ENCODE measurements at regions not wholly inside any gene's neighbourhood (a gene's known extent, or its start where the extent isn't known, plus 50 kb on each side); places are given as distances from the start of the nearest gene placed in this dataset.

DNA sequence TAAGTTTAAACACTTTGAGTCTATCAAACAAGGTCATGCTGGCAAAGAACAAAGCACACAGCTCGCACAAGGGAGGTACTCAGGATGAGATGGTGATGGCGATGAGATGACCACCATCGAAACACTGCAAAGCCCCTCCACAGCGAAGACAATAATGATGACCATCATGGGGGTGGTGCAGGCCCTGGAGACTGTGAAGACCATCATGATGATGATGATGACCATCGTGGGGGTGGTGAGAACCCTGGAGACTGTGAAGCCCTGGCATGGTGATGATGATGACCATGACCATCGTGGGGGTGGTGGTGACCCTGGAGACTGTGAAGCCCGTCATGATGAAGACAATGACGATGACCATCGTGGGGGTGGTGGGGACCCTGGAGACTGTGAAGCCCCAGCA is 81.6 kb upstream of the SALL3 start:
- no peaks in the 10 kb centered on the region for H3K4me1 Mint-ChIP-seq (ENCODE audit: low read depth)
- H3K9me3 Mint-ChIP-seq: no peaks in the 10 kb centered on the region
- no peaks in the 10 kb centered on the region for H3K36me3 Mint-ChIP-seq (ENCODE audit: low read depth)
- no peak overlapping the region for H3K4me3 Mint-ChIP-seq
- H3K27ac Mint-ChIP-seq: no peak overlapping the region
- H3K27me3 Mint-ChIP-seq (ENCODE audit: low read depth): no peaks in the 10 kb centered on the region
- no peak for DNase-seq (ENCODE audit: low spot score)

DNA sequence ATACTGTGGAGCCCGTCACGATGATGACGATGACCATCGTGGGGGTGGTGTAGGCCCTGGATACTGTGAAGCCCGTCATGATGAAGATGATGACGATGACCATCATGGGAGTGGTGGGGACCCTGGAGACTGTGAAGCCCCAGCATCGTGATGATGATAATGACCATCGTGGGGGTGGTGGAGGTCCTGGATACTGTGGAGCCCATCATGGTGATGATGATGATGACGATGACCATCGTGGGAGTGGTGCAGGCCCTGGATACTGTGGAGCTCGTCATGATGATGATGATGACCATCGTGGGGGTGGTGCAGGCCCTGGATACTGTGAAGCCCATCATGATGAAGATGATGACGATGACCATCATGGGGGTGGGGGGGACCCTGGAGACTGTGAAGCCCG is 81.0 kb upstream of the SALL3 start:
- Mint-ChIP-seq H3K27me3 (ENCODE audit: low read depth) (no peaks in the 10 kb centered on the region), H3K36me3 (ENCODE audit: low read depth) (no peaks in the 10 kb centered on the region), H3K4me3 (no peak overlapping the region), H3K4me1 (ENCODE audit: low read depth) (no peaks in the 10 kb centered on the region), H3K27ac (no peak overlapping the region), H3K9me3 (no peaks in the 10 kb centered on the region)
- DNase-seq (ENCODE audit: low spot score): no peak

DNA sequence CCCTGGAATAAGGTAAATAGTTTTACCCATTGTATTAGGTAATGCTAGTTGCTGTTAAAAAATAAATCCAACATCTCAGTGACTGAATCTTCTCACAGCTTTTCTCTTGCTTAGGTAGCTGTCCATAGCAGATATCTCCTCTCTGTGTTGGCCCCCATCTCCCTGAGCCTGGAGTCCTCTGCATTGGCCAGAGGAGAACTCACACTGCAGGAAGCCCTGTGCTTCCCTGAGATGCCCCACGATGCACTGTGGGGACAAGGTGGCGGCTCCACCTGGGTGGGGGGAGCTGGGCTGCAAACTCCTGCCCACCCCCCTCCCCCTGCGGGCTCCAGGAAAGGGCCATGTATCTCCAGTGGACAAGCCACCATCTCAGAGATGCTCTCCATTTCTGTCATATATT is 80.4 kb upstream of the SALL3 start:
- Mint-ChIP-seq H3K27me3 (ENCODE audit: low read depth) (no peaks in the 10 kb centered on the region), H3K36me3 (ENCODE audit: low read depth) (no peaks in the 10 kb centered on the region), H3K27ac (no peak overlapping the region), H3K9me3 (no peaks in the 10 kb centered on the region), H3K4me3 (no peak overlapping the region), H3K4me1 (ENCODE audit: low read depth) (no peaks in the 10 kb centered on the region)
- DNase-seq (ENCODE audit: low spot score): no peak

DNA sequence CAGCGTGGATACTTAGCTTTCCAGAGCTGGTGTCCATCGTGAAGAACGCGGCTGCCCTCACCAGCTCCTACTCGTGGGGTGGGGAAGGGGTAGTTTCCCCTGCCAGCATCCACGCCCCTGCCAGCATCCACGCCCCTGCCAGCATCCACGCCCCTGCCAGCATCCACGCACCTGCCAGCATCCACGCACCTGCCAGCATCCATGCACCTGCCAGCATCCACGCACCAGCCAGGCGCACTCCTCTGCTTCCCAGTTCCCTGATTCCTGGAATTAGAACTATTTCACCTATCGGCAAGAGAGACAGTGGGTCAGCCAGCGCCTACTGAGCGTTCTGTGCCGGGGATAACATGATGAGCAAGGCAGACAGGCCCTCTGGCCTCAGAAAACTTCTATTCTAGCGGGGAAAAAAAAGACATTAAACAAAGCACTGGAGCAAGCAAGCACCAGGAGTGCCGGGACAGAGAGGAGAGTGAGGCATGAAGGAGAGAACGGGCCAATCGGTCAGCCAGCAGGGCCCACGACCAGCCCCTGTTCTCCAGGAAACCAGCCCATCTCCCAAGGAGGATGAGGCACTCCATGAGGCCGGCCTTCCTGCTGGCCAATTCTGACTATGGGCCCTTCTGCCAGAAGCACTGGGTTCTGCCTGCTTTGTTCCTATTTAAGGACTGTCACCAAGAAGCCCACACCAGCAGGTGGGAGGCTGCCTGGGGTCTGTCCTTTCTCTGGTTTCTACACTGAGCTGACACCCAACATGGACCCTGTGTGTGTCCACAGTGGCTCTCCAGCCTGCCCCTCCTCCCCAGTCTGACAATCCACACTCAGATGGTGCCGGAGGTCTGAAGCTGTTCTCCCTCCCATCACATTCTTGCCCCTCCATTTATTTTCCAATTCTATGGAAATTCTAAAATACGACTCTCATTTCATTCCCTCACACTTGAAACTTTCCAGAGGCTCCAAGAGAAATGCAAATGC is 78.4 kb upstream of the SALL3 start:
- H3K27ac Mint-ChIP-seq: no peak overlapping the region
- H3K4me1 Mint-ChIP-seq (ENCODE audit: low read depth): no peaks in the 10 kb centered on the region
- no peaks in the 10 kb centered on the region for H3K27me3 Mint-ChIP-seq (ENCODE audit: low read depth)
- H3K36me3 Mint-ChIP-seq (ENCODE audit: low read depth): no peaks in the 10 kb centered on the region
- no peaks in the 10 kb centered on the region for H3K9me3 Mint-ChIP-seq
- H3K4me3 Mint-ChIP-seq: no peak overlapping the region
- no peak for DNase-seq (ENCODE audit: low spot score)

DNA sequence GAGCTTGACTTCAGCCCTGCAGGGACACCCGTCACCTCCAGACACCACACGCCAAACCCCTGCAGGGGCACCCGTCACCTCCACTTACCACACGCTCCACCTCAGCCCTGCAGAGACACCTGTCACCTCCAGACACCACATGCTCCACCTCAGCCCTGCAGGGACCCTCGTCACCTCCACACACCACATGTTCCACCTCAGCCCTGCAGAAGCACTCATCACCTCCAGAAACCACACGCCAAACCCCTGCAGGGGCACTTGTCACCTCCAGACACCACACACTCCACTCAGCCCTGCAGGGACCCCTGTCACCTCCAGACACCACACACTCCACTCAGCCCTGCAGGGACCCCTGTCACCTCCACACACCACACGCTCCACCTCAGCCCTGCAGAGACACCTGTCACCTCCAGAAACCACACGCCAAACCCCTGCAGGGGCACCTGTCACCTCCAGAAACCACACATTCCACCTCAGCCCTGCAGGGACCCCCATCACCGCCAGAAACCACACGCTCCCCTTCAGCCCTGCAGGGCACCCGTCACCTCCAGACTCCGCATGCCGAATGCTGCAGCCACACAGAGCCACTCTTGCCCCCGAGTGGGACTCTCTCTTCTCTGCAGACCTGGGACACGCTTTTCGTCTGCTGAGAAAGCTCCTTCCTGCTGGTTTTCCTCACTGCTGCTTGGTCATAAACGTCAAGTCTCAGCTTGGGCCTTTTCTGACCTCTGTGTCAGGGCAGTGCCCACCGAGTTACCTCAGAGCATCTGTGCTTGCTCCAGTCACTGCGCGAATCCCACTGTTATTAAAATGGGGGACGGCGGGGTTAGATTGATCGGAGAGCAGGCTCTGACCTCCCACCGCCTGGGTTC is 77.5 kb upstream of the SALL3 start:
- H3K4me1 Mint-ChIP-seq (ENCODE audit: low read depth): no peaks in the 10 kb centered on the region
- no peaks in the 10 kb centered on the region for H3K27me3 Mint-ChIP-seq (ENCODE audit: low read depth)
- DNase-seq (ENCODE audit: low spot score): no peak
- H3K4me3 Mint-ChIP-seq: no peak overlapping the region
- no peak overlapping the region for H3K27ac Mint-ChIP-seq
- H3K36me3 Mint-ChIP-seq (ENCODE audit: low read depth): no peaks in the 10 kb centered on the region
- H3K9me3 Mint-ChIP-seq: no peaks in the 10 kb centered on the region

DNA sequence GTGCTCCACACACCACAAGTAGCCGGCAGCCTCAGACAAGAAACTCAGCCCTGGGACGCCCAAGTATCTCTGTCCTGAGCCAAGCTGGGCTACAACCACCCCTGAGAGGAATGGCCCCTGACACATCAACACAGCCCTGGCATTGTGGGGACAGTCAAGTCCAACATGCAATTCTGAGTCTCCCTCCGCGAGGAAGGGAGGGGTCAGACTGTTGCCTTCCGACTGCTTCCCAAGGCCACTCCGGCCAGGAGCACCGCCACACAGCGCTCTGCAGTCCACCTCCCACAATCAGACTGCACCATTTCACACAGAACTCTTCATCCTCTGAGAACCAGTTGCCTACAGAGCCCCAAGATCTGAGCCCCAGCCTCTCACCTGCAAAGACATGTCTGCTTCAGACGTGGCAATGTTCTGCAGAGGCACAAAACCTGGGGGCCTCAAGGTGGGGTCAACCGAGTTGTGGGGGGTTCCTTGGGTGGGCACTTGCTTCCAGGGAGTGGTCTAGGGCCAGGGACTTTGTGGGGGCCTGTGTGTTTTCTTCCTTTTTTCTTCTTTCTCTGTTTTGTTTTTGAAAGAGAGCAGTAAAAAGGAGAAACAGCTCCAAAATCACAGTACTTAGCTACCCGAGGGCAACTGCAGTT is 76.7 kb upstream of the SALL3 start:
- Mint-ChIP-seq H3K4me3 (no peak overlapping the region), H3K4me1 (ENCODE audit: low read depth) (no peaks in the 10 kb centered on the region), H3K27ac (no peak overlapping the region), H3K27me3 (ENCODE audit: low read depth) (no peaks in the 10 kb centered on the region), H3K36me3 (ENCODE audit: low read depth) (no peaks in the 10 kb centered on the region), H3K9me3 (no peaks in the 10 kb centered on the region)
- DNase-seq (ENCODE audit: low spot score): no peak

DNA sequence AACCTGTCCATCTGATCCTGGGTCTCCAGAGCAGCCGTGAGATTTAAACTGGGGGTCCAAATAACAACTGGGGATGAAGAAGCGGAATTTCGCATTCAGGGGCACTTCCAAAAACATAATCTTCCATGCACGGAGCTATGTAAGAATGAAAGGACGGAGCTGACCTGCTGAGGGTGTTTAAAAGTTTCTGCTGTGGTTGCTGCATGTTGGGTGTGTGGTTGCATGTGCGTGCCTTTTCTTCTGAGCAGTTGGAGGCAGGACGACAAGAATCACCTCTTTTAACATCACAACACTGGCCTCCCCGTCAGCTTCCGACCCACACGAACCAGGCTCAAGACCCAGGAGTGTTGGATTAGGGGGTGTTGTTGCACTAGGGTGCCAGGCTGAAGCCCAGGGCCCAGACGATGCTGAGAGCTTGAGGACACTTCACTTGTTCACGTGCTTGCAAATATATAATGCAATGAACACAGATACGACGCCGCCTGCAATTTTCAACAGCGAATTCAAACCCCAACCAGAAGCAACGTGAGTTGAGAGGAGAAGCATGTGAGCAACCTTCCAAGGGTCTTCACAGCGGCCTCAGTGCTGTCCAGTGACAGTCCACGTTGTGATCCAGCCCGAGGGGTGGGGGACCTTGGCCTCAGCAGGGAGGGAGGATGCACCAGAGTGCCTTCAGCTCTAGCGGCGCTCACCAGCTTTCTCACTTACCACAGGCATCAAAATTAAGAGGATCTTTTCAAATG is 76.0 kb upstream of the SALL3 start:
- H3K4me3 Mint-ChIP-seq: no peak overlapping the region

DNA sequence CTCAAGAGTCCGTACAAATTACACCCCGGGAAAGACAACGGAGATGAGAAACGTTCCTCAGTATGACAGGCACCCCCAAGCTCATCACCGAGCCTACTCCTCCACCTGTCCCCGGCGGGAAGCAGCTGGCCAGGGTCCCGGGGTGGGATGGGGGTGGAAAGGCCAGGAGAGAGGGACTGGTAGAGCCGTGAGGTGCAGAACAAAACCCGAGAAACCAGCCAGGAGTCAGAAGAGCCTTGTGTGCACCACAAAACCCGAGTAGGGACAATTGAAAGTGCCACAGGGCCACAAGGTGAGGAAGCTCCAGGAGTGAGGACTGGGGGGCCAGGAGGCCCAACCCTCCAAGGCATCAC is 75.5 kb upstream of the SALL3 start:
- no peak for DNase-seq (ENCODE audit: low spot score)
- no peaks in the 10 kb centered on the region for H3K27me3 Mint-ChIP-seq (ENCODE audit: low read depth)
- H3K4me3 Mint-ChIP-seq: no peak overlapping the region
- no peak overlapping the region for H3K27ac Mint-ChIP-seq
- no peaks in the 10 kb centered on the region for H3K9me3 Mint-ChIP-seq
- no peaks in the 10 kb centered on the region for H3K36me3 Mint-ChIP-seq (ENCODE audit: low read depth)
- H3K4me1 Mint-ChIP-seq (ENCODE audit: low read depth): no peaks in the 10 kb centered on the region

More for the DNA sequence above, 76.0 kb upstream of the SALL3 start:
- no peaks in the 10 kb centered on the region for H3K36me3 Mint-ChIP-seq (ENCODE audit: low read depth)
- H3K4me1 Mint-ChIP-seq (ENCODE audit: low read depth): no peaks in the 10 kb centered on the region
- no peaks in the 10 kb centered on the region for H3K9me3 Mint-ChIP-seq
- H3K27ac Mint-ChIP-seq: no peak overlapping the region
- no peaks in the 10 kb centered on the region for H3K27me3 Mint-ChIP-seq (ENCODE audit: low read depth)
- no peak for DNase-seq (ENCODE audit: low spot score)

DNA sequence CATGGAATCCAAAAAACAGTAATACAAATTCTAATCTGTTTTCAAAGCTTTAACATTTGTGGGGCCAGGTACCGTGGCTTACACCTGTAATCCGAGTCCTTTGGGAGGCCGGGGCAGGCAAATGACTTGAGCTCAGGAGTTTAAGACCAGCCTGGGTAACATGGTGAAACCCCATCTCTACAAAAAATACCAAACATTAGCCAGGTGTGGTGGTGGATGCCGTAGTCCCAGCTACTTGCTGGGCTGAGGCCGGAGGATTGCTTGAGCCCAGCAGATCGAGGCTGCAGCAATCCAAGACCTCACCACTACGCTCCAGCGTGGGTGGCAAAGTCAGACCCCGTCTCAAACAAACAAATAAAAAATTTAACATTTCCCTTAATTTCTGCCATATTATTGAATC is 74.3 kb upstream of the SALL3 start:
- no peaks in the 10 kb centered on the region for H3K4me1 Mint-ChIP-seq (ENCODE audit: low read depth)
- no peaks in the 10 kb centered on the region for H3K27me3 Mint-ChIP-seq (ENCODE audit: low read depth)
- H3K4me3 Mint-ChIP-seq: no peak overlapping the region

DNA sequence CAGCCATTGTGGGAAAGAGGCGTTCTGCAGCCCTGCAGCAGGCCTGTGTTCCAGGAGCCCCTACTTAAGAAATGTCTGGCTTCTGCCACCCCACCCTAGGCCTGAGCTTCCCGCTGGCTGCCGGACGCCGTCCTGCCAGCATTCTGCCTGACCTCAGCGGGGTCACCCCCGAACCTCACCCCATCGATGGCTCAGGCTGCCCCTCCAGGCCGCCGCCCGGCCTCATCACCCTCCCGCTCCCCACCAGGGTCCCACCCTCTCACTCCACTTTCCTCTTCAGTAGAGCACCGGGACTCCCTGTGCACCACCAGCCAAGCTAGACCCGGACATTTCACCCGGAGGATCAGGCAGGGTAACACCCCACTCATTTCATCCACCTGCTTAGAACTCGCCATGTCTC is 73.6 kb upstream of the SALL3 start:
- no peak overlapping the region for H3K27ac Mint-ChIP-seq
- no peak overlapping the region for H3K4me3 Mint-ChIP-seq
- H3K36me3 Mint-ChIP-seq (ENCODE audit: low read depth): no peaks in the 10 kb centered on the region
- H3K9me3 Mint-ChIP-seq: no peaks in the 10 kb centered on the region
- no peak for DNase-seq (ENCODE audit: low spot score)
- no peaks in the 10 kb centered on the region for H3K27me3 Mint-ChIP-seq (ENCODE audit: low read depth)
- no peaks in the 10 kb centered on the region for H3K4me1 Mint-ChIP-seq (ENCODE audit: low read depth)

More for the DNA sequence above, 74.3 kb upstream of the SALL3 start:
- no peak for DNase-seq (ENCODE audit: low spot score)
- Mint-ChIP-seq H3K27ac (no peak overlapping the region), H3K9me3 (no peaks in the 10 kb centered on the region), H3K36me3 (ENCODE audit: low read depth) (no peaks in the 10 kb centered on the region)

DNA sequence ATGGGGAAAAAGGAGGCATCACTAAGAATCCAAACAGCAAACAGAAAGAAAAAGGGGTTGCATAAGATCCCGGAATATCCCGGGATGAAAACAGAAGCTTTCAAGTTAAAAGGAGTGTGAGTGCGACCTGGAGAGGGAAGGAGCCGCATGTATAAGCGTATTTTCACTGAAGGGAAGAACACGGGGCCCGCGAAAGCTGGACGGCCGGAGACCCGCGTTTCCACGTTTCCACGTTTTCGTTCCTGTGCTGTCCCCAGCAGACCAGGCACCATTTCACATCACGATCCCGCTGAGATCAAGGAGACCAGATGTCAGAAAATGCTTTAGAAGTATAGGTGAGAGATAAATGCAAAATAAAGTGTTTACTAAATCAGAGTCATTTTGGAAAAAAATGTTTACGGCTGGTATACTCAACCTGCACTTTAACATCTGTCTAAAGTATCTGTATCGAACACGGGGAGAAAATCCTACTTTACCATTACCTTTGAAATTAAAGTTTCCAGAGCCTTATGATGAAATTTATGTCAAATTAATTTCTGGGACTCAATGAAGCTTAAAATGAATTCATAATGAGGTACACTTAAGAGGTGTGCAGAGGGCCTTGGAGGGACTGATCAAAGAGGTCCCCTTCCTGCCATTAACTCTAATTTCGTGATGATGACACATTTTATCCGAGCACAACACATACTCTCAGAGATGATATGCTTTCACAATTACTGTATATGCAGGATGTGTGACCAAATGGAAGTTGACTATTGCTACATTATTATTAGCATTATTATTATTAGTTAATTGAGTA is 71.0 kb upstream of the SALL3 start:
- Mint-ChIP-seq H3K27ac (no peak overlapping the region), H3K27me3 (ENCODE audit: low read depth) (no peaks in the 10 kb centered on the region), H3K36me3 (ENCODE audit: low read depth) (no peaks in the 10 kb centered on the region), H3K4me3 (no peak overlapping the region), H3K9me3 (no peaks in the 10 kb centered on the region), H3K4me1 (ENCODE audit: low read depth) (no peaks in the 10 kb centered on the region)
- DNase-seq (ENCODE audit: low spot score): no peak

DNA sequence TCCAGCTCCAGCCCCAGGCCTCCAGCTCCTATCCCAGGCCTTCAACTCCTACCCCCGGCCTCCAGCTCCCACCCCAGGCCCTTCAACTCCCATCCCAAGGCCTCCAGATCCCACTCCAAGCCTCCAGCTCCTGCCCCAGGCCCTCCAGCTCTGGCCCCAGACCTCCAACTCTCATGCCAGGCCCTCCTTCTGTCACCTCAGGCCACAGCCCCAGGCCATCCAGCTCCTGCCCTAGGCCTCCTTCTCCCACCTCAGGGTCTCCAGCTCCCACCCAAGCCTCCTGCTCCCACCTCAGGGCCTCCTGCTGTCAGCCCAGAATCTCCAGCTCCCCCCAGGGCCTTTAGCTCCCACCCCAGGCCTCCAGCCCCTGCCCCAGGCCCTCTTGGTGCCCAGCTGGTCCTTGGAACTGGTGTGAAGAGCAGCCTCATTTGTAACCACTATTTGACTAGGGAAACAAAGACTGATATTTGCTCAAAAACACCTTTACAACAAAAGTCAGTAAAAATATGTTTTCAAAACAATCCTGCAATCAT is 67.8 kb upstream of the SALL3 start:
- no peak overlapping the region for H3K4me3 Mint-ChIP-seq
- H3K9me3 Mint-ChIP-seq: no peaks in the 10 kb centered on the region
- no peaks in the 10 kb centered on the region for H3K36me3 Mint-ChIP-seq (ENCODE audit: low read depth)
- no peaks in the 10 kb centered on the region for H3K4me1 Mint-ChIP-seq (ENCODE audit: low read depth)
- H3K27me3 Mint-ChIP-seq (ENCODE audit: low read depth): no peaks in the 10 kb centered on the region
- H3K27ac Mint-ChIP-seq: no peak overlapping the region
- DNase-seq (ENCODE audit: low spot score): no peak

DNA sequence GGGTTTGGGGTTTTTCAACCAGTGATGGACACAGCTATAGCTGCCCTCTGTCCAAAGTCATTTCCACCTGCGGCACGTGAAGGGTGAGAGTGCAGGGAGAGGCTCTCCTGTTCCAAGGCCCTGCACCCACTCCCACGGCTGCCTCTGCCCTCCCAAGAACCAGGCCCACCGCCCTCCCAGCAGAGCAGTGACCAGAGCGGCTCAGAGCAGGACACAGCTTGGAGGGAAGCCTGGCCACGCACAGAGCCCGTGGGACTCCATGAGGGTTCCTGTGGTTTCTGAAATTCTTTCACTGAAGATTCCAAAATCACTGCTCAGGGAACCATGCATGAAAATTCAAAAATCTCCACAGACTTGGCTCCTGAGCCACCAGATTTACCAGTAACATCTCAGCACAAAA is 67.3 kb upstream of the SALL3 start:
- no peak for DNase-seq (ENCODE audit: low spot score)
- no peak overlapping the region for H3K4me3 Mint-ChIP-seq
- H3K27ac Mint-ChIP-seq: no peak overlapping the region
- no peaks in the 10 kb centered on the region for H3K27me3 Mint-ChIP-seq (ENCODE audit: low read depth)
- no peaks in the 10 kb centered on the region for H3K4me1 Mint-ChIP-seq (ENCODE audit: low read depth)
- H3K36me3 Mint-ChIP-seq (ENCODE audit: low read depth): no peaks in the 10 kb centered on the region
- peaks cover 3% of the 10 kb centered on the region for H3K9me3 Mint-ChIP-seq
